ENCODE measurements at regions not wholly inside any gene's neighbourhood (a gene's known extent, or its start where the extent isn't known, plus 50 kb on each side); places are given as distances from the start of the nearest gene placed in this dataset.

DNA sequence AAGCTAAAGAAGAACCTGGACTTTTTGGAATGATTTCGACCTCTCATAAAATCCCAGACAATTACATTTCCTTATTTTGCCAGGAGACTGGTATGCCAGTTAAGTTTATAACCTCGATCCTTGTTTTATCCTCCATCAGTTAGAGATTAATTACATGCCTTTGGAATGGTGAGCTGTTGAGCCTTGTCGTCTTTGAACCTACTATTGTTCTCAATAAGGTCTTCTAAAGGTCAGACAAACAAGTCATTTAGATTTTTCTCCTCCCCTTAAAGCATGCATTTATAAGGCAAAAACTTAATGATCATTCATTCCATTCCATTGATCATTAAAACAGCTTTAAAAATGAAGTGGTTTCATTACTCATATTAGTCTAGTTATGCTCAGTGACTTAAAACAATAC is 304.9 kb downstream of the DOCK8 start:
- TF ChIP-seq EZH2phosphoT487 (IDR thresholded peaks at IDR 0.05; ENCODE audit: borderline replicate concordance, low read length): no peak
- TF ChIP-seq, protein P1, sequence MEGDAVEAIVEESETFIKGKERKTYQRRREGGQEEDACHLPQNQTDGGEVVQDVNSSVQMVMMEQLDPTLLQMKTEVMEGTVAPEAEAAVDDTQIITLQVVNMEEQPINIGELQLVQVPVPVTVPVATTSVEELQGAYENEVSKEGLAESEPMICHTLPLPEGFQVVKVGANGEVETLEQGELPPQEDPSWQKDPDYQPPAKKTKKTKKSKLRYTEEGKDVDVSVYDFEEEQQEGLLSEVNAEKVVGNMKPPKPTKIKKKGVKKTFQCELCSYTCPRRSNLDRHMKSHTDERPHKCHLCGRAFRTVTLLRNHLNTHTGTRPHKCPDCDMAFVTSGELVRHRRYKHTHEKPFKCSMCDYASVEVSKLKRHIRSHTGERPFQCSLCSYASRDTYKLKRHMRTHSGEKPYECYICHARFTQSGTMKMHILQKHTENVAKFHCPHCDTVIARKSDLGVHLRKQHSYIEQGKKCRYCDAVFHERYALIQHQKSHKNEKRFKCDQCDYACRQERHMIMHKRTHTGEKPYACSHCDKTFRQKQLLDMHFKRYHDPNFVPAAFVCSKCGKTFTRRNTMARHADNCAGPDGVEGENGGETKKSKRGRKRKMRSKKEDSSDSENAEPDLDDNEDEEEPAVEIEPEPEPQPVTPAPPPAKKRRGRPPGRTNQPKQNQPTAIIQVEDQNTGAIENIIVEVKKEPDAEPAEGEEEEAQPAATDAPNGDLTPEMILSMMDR (conservative IDR thresholded peaks at IDR 0.05; ENCODE audit: low read depth, low read length): no peak
- TF ChIP-seq EZH2 (IDR thresholded peaks at IDR 0.05; ENCODE audit: low read length, unreplicated experiment): no peak
- H4K20me1 ChIP-seq (ENCODE audit: low read length): peaks cover 3% of the 10 kb centered on the region; the same call in 1 of the 2 replicates
- H3K36me3 ChIP-seq (ENCODE audit: low read depth, low read length): no peaks in the 10 kb centered on the region
- no peaks in the 10 kb centered on the region for H3K9me2 ChIP-seq (replicated peaks; ENCODE audit: low read length)
- H3K9me3 ChIP-seq (ENCODE audit: low read length): no peaks in the 10 kb centered on the region
- peaks cover 11% of the 10 kb centered on the region for H3K4me1 ChIP-seq (ENCODE audit: insufficient read depth, low read length)
- no peaks in the 10 kb centered on the region for H3K27me3 ChIP-seq (ENCODE audit: low read length)
- H3K4me2 ChIP-seq (ENCODE audit: low read length): no peak overlapping the region
- H3K9ac ChIP-seq (ENCODE audit: low read length): no peak overlapping the region
- DNase-seq (no peak), ATAC-seq (no peak)
- H3F3A ChIP-seq (ENCODE audit: low read length, unreplicated experiment): no peaks in the 10 kb centered on the region
- BruUV-seq (replicated peaks): no TSS peak
- H3K79me2 ChIP-seq (ENCODE audit: low read length): peaks cover 91% of the 10 kb centered on the region
- intact Hi-C loops (cut with micrococcal nuclease): no loop called here
- H2AFZ ChIP-seq (ENCODE audit: low read length): no peak overlapping the region
- POLR2A ChIA-PET (ENCODE audit: unreplicated experiment): no interaction called here
- no peak overlapping the region for H3K27ac ChIP-seq (ENCODE audit: low read length)
- no peak overlapping the region for H3K4me3 ChIP-seq (ENCODE audit: low read length)
- CTCF ChIA-PET: no interaction called here

DNA sequence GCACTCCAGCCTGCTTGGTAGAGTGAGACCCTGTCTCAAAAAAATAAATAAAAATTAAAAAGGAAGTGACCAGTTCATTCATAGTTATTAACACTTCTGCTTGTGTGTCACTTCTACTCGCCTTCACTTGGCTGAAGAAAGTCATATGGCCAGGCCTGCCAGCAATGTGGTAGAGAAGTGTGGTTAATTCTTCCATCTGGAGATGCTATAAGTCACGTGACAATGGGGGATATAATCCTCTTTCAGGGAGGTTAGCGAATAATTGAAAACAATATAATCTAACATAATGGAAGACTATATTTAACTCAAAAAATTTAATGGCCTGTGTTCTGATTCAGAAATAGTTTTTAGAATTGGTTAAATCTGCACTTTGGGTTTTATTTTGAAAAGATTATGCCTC is 305.6 kb downstream of the DOCK8 start:
- ChIA-PET CTCF (no interaction called here), POLR2A (ENCODE audit: unreplicated experiment) (no interaction called here)
- Histone ChIP-seq H3F3A (ENCODE audit: low read length, unreplicated experiment) (no peaks in the 10 kb centered on the region), H3K4me2 (ENCODE audit: low read length) (no peak overlapping the region), H3K27ac (ENCODE audit: low read length) (no peak overlapping the region), H3K9me2 (replicated peaks; ENCODE audit: low read length) (no peaks in the 10 kb centered on the region), H3K27me3 (ENCODE audit: low read length) (no peaks in the 10 kb centered on the region), H3K9ac (ENCODE audit: low read length) (no peak overlapping the region), H3K9me3 (ENCODE audit: low read length) (no peaks in the 10 kb centered on the region), H3K79me2 (ENCODE audit: low read length) (peaks cover 87% of the 10 kb centered on the region), H3K4me1 (ENCODE audit: insufficient read depth, low read length) (peaks cover 11% of the 10 kb centered on the region), H2AFZ (ENCODE audit: low read length) (no peak overlapping the region), H3K36me3 (ENCODE audit: low read depth, low read length) (no peaks in the 10 kb centered on the region), H3K4me3 (ENCODE audit: low read length) (no peak overlapping the region), H4K20me1 (ENCODE audit: low read length) (peaks cover 3% of the 10 kb centered on the region; the same call in 1 of the 2 replicates)
- ATAC-seq (no peak), DNase-seq (no peak)
- TF ChIP-seq EZH2phosphoT487 (IDR thresholded peaks at IDR 0.05; ENCODE audit: borderline replicate concordance, low read length) (no peak), EZH2 (IDR thresholded peaks at IDR 0.05; ENCODE audit: low read length, unreplicated experiment) (no peak)
- TF ChIP-seq, protein P1 (conservative IDR thresholded peaks at IDR 0.05; ENCODE audit: low read depth, low read length): no peak
- intact Hi-C loops (cut with micrococcal nuclease): no loop called here
- BruUV-seq (replicated peaks): no TSS peak

DNA sequence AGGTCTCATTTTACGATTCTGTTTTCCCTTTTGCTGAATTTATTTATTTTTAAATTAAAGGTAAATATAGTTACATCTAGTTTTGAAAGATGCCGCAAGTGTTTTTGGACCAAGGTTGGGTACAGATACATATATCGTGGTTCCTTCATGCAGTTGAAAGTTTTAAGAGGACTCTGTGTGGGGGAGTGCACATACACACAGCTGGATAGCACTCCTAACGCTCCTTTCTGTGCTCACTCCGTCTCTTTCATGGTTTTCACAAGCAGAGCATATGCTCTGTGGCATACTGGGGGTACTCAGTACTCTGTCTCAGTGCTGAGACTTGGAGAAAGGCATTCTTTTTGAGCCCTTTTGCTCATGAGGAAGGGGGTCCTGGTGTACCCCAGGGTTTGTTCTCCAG is 307.5 kb downstream of the DOCK8 start:
- Histone ChIP-seq H2AFZ (ENCODE audit: low read length) (no peak overlapping the region), H3K79me2 (ENCODE audit: low read length) (peaks cover 74% of the 10 kb centered on the region), H3K9ac (ENCODE audit: low read length) (no peak overlapping the region), H3K4me3 (ENCODE audit: low read length) (no peak overlapping the region), H3K4me1 (ENCODE audit: insufficient read depth, low read length) (peaks cover 11% of the 10 kb centered on the region), H4K20me1 (ENCODE audit: low read length) (peaks cover 5% of the 10 kb centered on the region; the same call in 1 of the 2 replicates), H3K27ac (ENCODE audit: low read length) (no peak overlapping the region), H3K9me2 (replicated peaks; ENCODE audit: low read length) (no peaks in the 10 kb centered on the region), H3K36me3 (ENCODE audit: low read depth, low read length) (no peaks in the 10 kb centered on the region), H3K4me2 (ENCODE audit: low read length) (no peak overlapping the region), H3K27me3 (ENCODE audit: low read length) (no peaks in the 10 kb centered on the region), H3F3A (ENCODE audit: low read length, unreplicated experiment) (no peaks in the 10 kb centered on the region), H3K9me3 (ENCODE audit: low read length) (no peaks in the 10 kb centered on the region)
- no peak for TF ChIP-seq EZH2phosphoT487 (IDR thresholded peaks at IDR 0.05; ENCODE audit: borderline replicate concordance, low read length)
- TF ChIP-seq, protein P1 (conservative IDR thresholded peaks at IDR 0.05; ENCODE audit: low read depth, low read length): no peak
- no peak for TF ChIP-seq EZH2 (IDR thresholded peaks at IDR 0.05; ENCODE audit: low read length, unreplicated experiment)
- ChIA-PET CTCF (no interaction called here), POLR2A (ENCODE audit: unreplicated experiment) (no interaction called here)
- no TSS peak for BruUV-seq (replicated peaks)
- ATAC-seq (no peak), DNase-seq (no peak)
- intact Hi-C loops (cut with micrococcal nuclease): no loop called here
